Neural cell (in vitro differentiated cells): ENCODE measurements at regions not wholly inside any gene's neighbourhood (a gene's known extent, or its start where the extent isn't known, plus 50 kb on each side); places are given as distances from the start of the nearest gene placed in this dataset.

Source experiments
- H2AFZ ChIP-seq: fragments of 200-600, 300-800 bp; sonication (generic), shearing (Covaris generic); 2 replicates; pipeline ENCODE4 v1.6.0; 2014; ENCODE audit warnings: low read depth, mild to moderate bottlenecking, antibody characterized with exemption, low read length, moderate library complexity
- H3F3A ChIP-seq: fragments of 200-600 bp; shearing (Covaris generic); 2 replicates; pipeline ENCODE4 v1.6.1; 2016; ENCODE audit warnings: mild to moderate bottlenecking, moderate library complexity, mixed read lengths, antibody characterized with exemption, low read length; ENCODE audit not compliant: insufficient read depth, poor library complexity, severe bottlenecking
- H3K27ac ChIP-seq: fragments of 200-600, 300-800 bp; sonication (generic), shearing (Covaris generic); 2 replicates; pipeline ENCODE4 v1.5.1; 2014; ENCODE audit warnings: mild to moderate bottlenecking, low read length, moderate library complexity
- H3K27me3 ChIP-seq: fragments of 300-800, 200-600 bp; sonication (generic), shearing (Covaris generic); 2 replicates; pipeline ENCODE4 v1.6.0; 2014; ENCODE audit warnings: mild to moderate bottlenecking, low read depth, low read length, moderate library complexity; ENCODE audit not compliant: insufficient read depth
- H3K36me3 ChIP-seq: fragments of 300-800, 200-600 bp; sonication (generic), shearing (Covaris generic); 2 replicates; pipeline ENCODE4 v1.5.1; 2014; ENCODE audit warnings: mild to moderate bottlenecking, antibody characterized with exemption, low read length, moderate library complexity; ENCODE audit not compliant: insufficient read depth
- H3K4me2 ChIP-seq: fragments of 300-800, 200-600 bp; sonication (generic), shearing (Covaris generic); 2 replicates; pipeline ENCODE4 v1.6.0; 2014; ENCODE audit warnings: mild to moderate bottlenecking, low read length
- H3K4me3 ChIP-seq: fragments of 300-800, 200-600 bp; sonication (generic), shearing (Covaris generic); 2 replicates; pipeline ENCODE4 v1.5.1; 2014; ENCODE audit warnings: mild to moderate bottlenecking, low read length, moderate library complexity
- H3K79me2 ChIP-seq: fragments of 200-600 bp; shearing (Covaris generic); replicated peaks from 2 replicates; pipeline ENCODE4 v1.6.0; 2014; ENCODE audit warnings: mild to moderate bottlenecking, low read length, moderate library complexity; ENCODE audit not compliant: insufficient read depth
- H3K9ac ChIP-seq: fragments of 300-800, 200-600 bp; sonication (generic), shearing (Covaris generic); 2 replicates; pipeline ENCODE4 v1.6.1; 2016; ENCODE audit warnings: mild to moderate bottlenecking, low read length, mixed read lengths
- H3K9me2 ChIP-seq: fragments of 200-600 bp; shearing (Covaris generic); 2 replicates; pipeline ENCODE4 v1.6.1; 2016; ENCODE audit warnings: mild to moderate bottlenecking, low read length, mixed read lengths; ENCODE audit not compliant: insufficient read depth
- H3K9me3 ChIP-seq: fragments of 200-600, 300-800 bp; sonication (generic), shearing (Covaris generic); 2 replicates; pipeline ENCODE4 v1.6.1; 2016; ENCODE audit warnings: mild to moderate bottlenecking, mixed run types, low read length, moderate library complexity, mixed read lengths
- H4K20me1 ChIP-seq: fragments of 200-600 bp; shearing (Covaris generic); 2 replicates; pipeline ENCODE4 v1.6.1; 2016; ENCODE audit warnings: mild to moderate bottlenecking, mixed run types; ENCODE audit not compliant: insufficient read depth
- CTCF ChIP-seq: fragments of 450-650 bp; IDR thresholded peaks from 2 replicates; pipeline ENCODE4 v1.5.1; 2014; ENCODE audit warnings: antibody characterized with exemption, mild to moderate bottlenecking, moderate library complexity; ENCODE audit not compliant: poor library complexity, severe bottlenecking
- EP300 ChIP-seq: fragments of 450-650 bp; conservative IDR thresholded peaks from 2 replicates; pipeline ENCODE4 v1.6.1; 2014; ENCODE audit warnings: antibody characterized with exemption, mild to moderate bottlenecking, moderate library complexity; ENCODE audit not compliant: poor library complexity, severe bottlenecking
- EZH2 ChIP-seq: fragments of 200-600, 300-800 bp; shearing (Covaris generic), sonication (generic); IDR thresholded peaks from 2 replicates; pipeline ENCODE4 v1.6.1; 2014; ENCODE audit warnings: antibody characterized with exemption, low read length, borderline replicate concordance, mild to moderate bottlenecking; ENCODE audit not compliant: insufficient read depth, poor library complexity, severe bottlenecking
- MXI1 ChIP-seq: fragments of 450-650 bp; conservative IDR thresholded peaks from 2 replicates; pipeline ENCODE4 v1.6.1; 2014; ENCODE audit warnings: antibody characterized with exemption, mild to moderate bottlenecking; ENCODE audit not compliant: poor library complexity, severe bottlenecking
- RAD21 ChIP-seq: fragments of 450-650 bp; conservative IDR thresholded peaks from 2 replicates; pipeline ENCODE4 v1.6.1; 2014; ENCODE audit warnings: antibody characterized with exemption, mild to moderate bottlenecking, moderate library complexity
- REST ChIP-seq: IDR thresholded peaks from 2 replicates; pipeline ENCODE4 v1.6.1; 2012; ENCODE audit warnings: borderline replicate concordance
- SMC3 ChIP-seq: fragments of 450-650 bp; conservative IDR thresholded peaks from 2 replicates; pipeline ENCODE4 v1.6.1; 2014; ENCODE audit warnings: antibody characterized with exemption, mild to moderate bottlenecking, moderate library complexity; ENCODE audit not compliant: poor library complexity
- TAF1 ChIP-seq: IDR thresholded peaks from 2 replicates; pipeline ENCODE4 v1.6.1; 2012; ENCODE audit warnings: low read depth

- Histone ChIP-seq H3K4me2 (no peak overlapping the region), H4K20me1 (no peaks in the 10 kb centered on the region), H3F3A (no peaks in the 10 kb centered on the region), H3K9me2 (no peaks in the 10 kb centered on the region), H3K9me3 (no peaks in the 10 kb centered on the region), H3K79me2 (no peaks in the 10 kb centered on the region), H2AFZ (no peak overlapping the region), H3K36me3 (no peaks in the 10 kb centered on the region), H3K27me3 (no peaks in the 10 kb centered on the region), H3K9ac (no peak overlapping the region), H3K27ac (no peak overlapping the region), H3K4me3 (no peak overlapping the region)
- TF ChIP-seq REST (no peak), MXI1 (no peak)
Measured at GRCh38 chr10:106378251-106378650, 786.3 kb downstream of the SORCS1 start.

- Histone ChIP-seq H3K79me2 (no peaks in the 10 kb centered on the region), H3K27ac (no peak overlapping the region), H3K27me3 (no peaks in the 10 kb centered on the region), H3K9me2 (no peaks in the 10 kb centered on the region), H3K9me3 (no peaks in the 10 kb centered on the region), H3K36me3 (no peaks in the 10 kb centered on the region), H3K9ac (no peak overlapping the region), H3K4me2 (no peak overlapping the region), H3K4me3 (no peak overlapping the region), H2AFZ (no peak overlapping the region), H3F3A (no peaks in the 10 kb centered on the region), H4K20me1 (no peaks in the 10 kb centered on the region)
- no peak for TF ChIP-seq REST
- TF ChIP-seq CTCF, result no peak
- no peak for TF ChIP-seq RAD21
- TF ChIP-seq EP300, result no peak
- TF ChIP-seq EZH2, result no peak
- TF ChIP-seq SMC3, result no peak
- no peak for TF ChIP-seq TAF1
Measured at GRCh38 chr10:106370751-106371150, 793.8 kb downstream of the SORCS1 start.
